ENCODE measurements at regions not wholly inside any gene's neighbourhood (a gene's known extent, or its start where the extent isn't known, plus 50 kb on each side); places are given as distances from the start of the nearest gene placed in this dataset.

- ChIA-PET POLR2A (no interaction called here), CTCF (no interaction called here)
- 13% methylated on average over 7 of the region's 7 CpGs for WGBS (ENCODE audit: insufficient coverage)
- H3K27ac Mint-ChIP-seq = no peak overlapping the region
- Histone ChIP-seq H3K4me2 (replicated peaks; ENCODE audit: low read depth, low read length, poor library complexity, severe bottlenecking) (no peak overlapping the region), H3K27ac (ENCODE audit: low read length in 2 of 2) (no peak overlapping the region), H3K36me3 (replicated peaks in 1 of 2; ENCODE audit: control extremely low read depth in 1 of 2, control insufficient read depth in 1 of 2, extremely low read depth in 1 of 2, insufficient read depth in 2 of 2, low read length in 1 of 2) (no peaks in the 10 kb centered on the region), H3K27me3 (replicated peaks in 1 of 4; ENCODE audit: control extremely low read depth in 1 of 4, control insufficient read depth in 3 of 4, insufficient read depth in 4 of 4, low read length in 3 of 4) (no peaks in the 10 kb centered on the region), H3K79me2 (ENCODE audit: control insufficient read depth, insufficient read depth, low read length) (no peaks in the 10 kb centered on the region), H4K20me1 (ENCODE audit: control insufficient read depth, insufficient read depth, low read length, poor library complexity, severe bottlenecking) (no peaks in the 10 kb centered on the region), H2AFZ (ENCODE audit: insufficient read depth, low read depth, low read length, poor library complexity, severe bottlenecking) (no peak overlapping the region), H3K9me3 (ENCODE audit: control extremely low read depth in 1 of 3, control insufficient read depth in 2 of 3, insufficient read depth in 1 of 3, low read length in 2 of 3) (no peaks in the 10 kb centered on the region), H3K4me1 (ENCODE audit: control insufficient read depth in 2 of 2, insufficient read depth in 2 of 2, low read length in 2 of 2) (no peaks in the 10 kb centered on the region), H3K4me3 (ENCODE audit: control extremely low read depth in 1 of 5, extremely low read depth in 1 of 5, insufficient read depth in 1 of 5, low read depth in 2 of 5, low read length in 4 of 5) (no peak overlapping the region), H3K9ac (ENCODE audit: low read length) (no peak overlapping the region)
- no peaks in the 10 kb centered on the region for H3K9me3 Mint-ChIP-seq (ENCODE audit: insufficient read depth)
- intact Hi-C loops (cut with micrococcal nuclease) = no loop called here
- TF ChIP-seq, protein P1, sequence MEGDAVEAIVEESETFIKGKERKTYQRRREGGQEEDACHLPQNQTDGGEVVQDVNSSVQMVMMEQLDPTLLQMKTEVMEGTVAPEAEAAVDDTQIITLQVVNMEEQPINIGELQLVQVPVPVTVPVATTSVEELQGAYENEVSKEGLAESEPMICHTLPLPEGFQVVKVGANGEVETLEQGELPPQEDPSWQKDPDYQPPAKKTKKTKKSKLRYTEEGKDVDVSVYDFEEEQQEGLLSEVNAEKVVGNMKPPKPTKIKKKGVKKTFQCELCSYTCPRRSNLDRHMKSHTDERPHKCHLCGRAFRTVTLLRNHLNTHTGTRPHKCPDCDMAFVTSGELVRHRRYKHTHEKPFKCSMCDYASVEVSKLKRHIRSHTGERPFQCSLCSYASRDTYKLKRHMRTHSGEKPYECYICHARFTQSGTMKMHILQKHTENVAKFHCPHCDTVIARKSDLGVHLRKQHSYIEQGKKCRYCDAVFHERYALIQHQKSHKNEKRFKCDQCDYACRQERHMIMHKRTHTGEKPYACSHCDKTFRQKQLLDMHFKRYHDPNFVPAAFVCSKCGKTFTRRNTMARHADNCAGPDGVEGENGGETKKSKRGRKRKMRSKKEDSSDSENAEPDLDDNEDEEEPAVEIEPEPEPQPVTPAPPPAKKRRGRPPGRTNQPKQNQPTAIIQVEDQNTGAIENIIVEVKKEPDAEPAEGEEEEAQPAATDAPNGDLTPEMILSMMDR (IDR thresholded peaks at IDR 0.05) = no peak
- TF ChIP-seq EZH2 (IDR thresholded peaks at IDR 0.05; ENCODE audit: borderline replicate concordance, insufficient read depth, low read depth, low read length, poor library complexity, severe bottlenecking) = no peak
- no peak overlapping the region for H3K4me3 Mint-ChIP-seq
- peaks cover 7% of the 10 kb centered on the region for H3K27me3 Mint-ChIP-seq
- H3K4me1 Mint-ChIP-seq = no peaks in the 10 kb centered on the region
- ATAC-seq (ENCODE audit: low read depth) = no peak
- DNase-seq = no peak
Observed at GRCh38 chr1:224874775-224875174, 54.7 kb upstream of the DNAH14 start.

- TF ChIP-seq, protein P1 (IDR thresholded peaks at IDR 0.05) = no peak
- no peak for TF ChIP-seq EZH2 (IDR thresholded peaks at IDR 0.05; ENCODE audit: borderline replicate concordance, insufficient read depth, low read depth, low read length, poor library complexity, severe bottlenecking)
- H3K9me3 Mint-ChIP-seq (ENCODE audit: insufficient read depth) = no peaks in the 10 kb centered on the region
- peaks cover 12% of the 10 kb centered on the region for H3K27me3 Mint-ChIP-seq
- CTCF ChIA-PET = interaction anchor here (0.7 kb wide), 1 partner anchor 44 kb away, joined by 3 read pairs; no protein-coding TSS in a partner anchor
- WGBS (ENCODE audit: insufficient coverage) = no CpG with 5 or more reads among the region's 5 CpGs
- intact Hi-C loops (cut with micrococcal nuclease) = no loop called here
- Histone ChIP-seq H4K20me1 (ENCODE audit: control insufficient read depth, insufficient read depth, low read length, poor library complexity, severe bottlenecking) (no peaks in the 10 kb centered on the region), H3K4me2 (replicated peaks; ENCODE audit: low read depth, low read length, poor library complexity, severe bottlenecking) (no peak overlapping the region), H3K4me3 (ENCODE audit: control extremely low read depth in 1 of 5, extremely low read depth in 1 of 5, insufficient read depth in 1 of 5, low read depth in 2 of 5, low read length in 4 of 5) (no peak overlapping the region), H3K27ac (ENCODE audit: low read length in 2 of 2) (no peak overlapping the region), H3K79me2 (ENCODE audit: control insufficient read depth, insufficient read depth, low read length) (no peaks in the 10 kb centered on the region), H2AFZ (ENCODE audit: insufficient read depth, low read depth, low read length, poor library complexity, severe bottlenecking) (no peak overlapping the region), H3K4me1 (ENCODE audit: control insufficient read depth in 2 of 2, insufficient read depth in 2 of 2, low read length in 2 of 2) (no peaks in the 10 kb centered on the region), H3K9ac (ENCODE audit: low read length) (no peak overlapping the region), H3K9me3 (ENCODE audit: control extremely low read depth in 1 of 3, control insufficient read depth in 2 of 3, insufficient read depth in 1 of 3, low read length in 2 of 3) (peaks cover 0 to 3% (median 0%) of the 10 kb centered on the region in 3 donors), H3K27me3 (replicated peaks in 1 of 4; ENCODE audit: control extremely low read depth in 1 of 4, control insufficient read depth in 3 of 4, insufficient read depth in 4 of 4, low read length in 3 of 4) (no peaks in the 10 kb centered on the region), H3K36me3 (replicated peaks in 1 of 2; ENCODE audit: control extremely low read depth in 1 of 2, control insufficient read depth in 1 of 2, extremely low read depth in 1 of 2, insufficient read depth in 2 of 2, low read length in 1 of 2) (no peaks in the 10 kb centered on the region)
- H3K4me1 Mint-ChIP-seq = no peaks in the 10 kb centered on the region
- POLR2A ChIA-PET = no interaction called here
- H3K27ac Mint-ChIP-seq = no peak overlapping the region
- H3K4me3 Mint-ChIP-seq = no peak overlapping the region
- ATAC-seq (ENCODE audit: low read depth) = no peak
- no peak for DNase-seq
Observed at GRCh38 chr1:224879162-224879803, 50.2 kb upstream of the DNAH14 start.

Data from B cell (primary cell).